Stimulated activated memory B cell treated with anti-CD40 and anti-IgM and Interleukin-4, amounts not matched to agents 10 μg/mL and 1 μg/mL and 100 μg/mL, for 72 hours (primary cell): ENCODE measurements at regions not wholly inside any gene's neighbourhood (a gene's known extent, or its start where the extent isn't known, plus 50 kb on each side); places are given as distances from the start of the nearest gene placed in this dataset.

Experiments
- ATAC-seq: fragments of 150-1000 bp; cut with Tn5 transposase; 2 replicates; pipeline ENCODE4 v1.10.0; 2021
- H3K27ac Mint-ChIP-seq: one replicate; pipeline ENCODE4 v1.8.0; 2022; ENCODE audit warnings: mild to moderate bottlenecking, mixed read lengths
- H3K27me3 Mint-ChIP-seq: one replicate; pipeline ENCODE4 v1.8.0; 2022; ENCODE audit warnings: mixed read lengths
- H3K36me3 Mint-ChIP-seq: one replicate; pipeline ENCODE4 v1.8.0; 2022; ENCODE audit warnings: mixed read lengths
- H3K4me1 Mint-ChIP-seq: one replicate; pipeline ENCODE4 v1.8.0; 2022; ENCODE audit warnings: mixed read lengths
- H3K4me3 Mint-ChIP-seq: one replicate; pipeline ENCODE4 v1.8.0; 2022; ENCODE audit warnings: mild to moderate bottlenecking, moderate library complexity, mixed read lengths
- H3K9me3 Mint-ChIP-seq: one replicate; pipeline ENCODE4 v1.8.0; 2022; ENCODE audit warnings: mixed read lengths

DNA sequence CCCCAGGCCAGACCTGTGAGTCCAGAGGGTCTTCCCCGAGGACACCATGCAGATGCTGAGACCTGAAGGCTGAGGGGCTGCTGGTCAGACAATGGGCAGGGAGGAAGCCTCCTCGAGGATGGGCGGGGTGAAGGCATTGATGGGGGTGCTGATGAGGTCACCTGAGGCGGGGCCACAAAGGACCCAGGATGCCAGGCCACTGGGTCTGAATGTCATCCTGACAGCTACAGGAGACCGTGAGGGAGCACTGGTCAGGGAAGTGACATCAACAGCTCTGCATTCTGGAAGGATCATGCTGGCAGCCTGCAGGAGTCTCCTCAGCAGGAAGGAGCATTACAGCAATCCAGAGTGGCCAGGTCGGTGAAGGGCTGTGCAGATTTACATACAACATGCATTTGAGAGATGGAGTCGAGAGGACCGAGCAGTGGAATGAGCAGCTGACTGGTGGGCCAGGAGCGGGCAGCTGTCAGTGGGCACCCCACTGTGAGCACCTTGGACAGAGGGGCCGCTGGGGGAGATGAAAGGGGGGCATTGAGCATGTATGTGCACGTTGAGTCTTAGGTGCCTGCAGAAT, 77.7 kb upstream of the ADAMTS2 start:
- H3K27ac Mint-ChIP-seq = no peak overlapping the region
- no peak overlapping the region for H3K4me3 Mint-ChIP-seq
- peaks cover 15% of the 10 kb centered on the region for H3K27me3 Mint-ChIP-seq
- H3K9me3 Mint-ChIP-seq = peaks cover 5% of the 10 kb centered on the region
- no peak for ATAC-seq
- H3K36me3 Mint-ChIP-seq = no peaks in the 10 kb centered on the region
- H3K4me1 Mint-ChIP-seq = no peaks in the 10 kb centered on the region

DNA sequence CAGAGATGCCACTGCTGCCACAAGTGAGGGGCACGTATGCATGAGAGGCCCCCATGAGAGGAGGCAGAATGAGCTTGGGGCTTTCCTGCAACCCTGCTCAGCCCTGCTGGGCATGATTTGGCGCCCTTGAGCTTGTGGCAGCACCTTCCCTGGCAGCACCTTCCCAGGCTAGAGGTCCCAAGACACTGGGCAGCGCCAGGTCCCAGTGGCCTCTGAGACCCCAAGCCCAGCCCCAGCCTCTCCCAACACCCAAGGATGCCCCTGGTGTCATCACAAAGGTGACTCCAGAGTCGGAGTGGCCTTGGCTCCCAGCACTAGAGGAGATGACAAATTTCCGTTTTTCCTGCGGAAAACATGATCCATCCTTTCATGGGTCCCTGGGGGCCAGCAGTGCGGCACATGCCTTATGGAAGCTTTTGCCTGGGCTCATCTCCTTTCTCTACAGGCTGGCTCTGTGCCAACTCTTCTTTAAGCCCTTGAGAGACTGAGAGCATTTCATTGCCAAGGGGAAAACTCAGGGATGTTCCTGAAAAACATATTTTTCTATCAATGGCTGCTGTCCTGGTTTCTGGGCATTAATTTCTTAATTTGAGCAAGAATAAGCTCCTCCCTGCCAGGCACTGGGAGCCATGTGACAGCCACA, 77.1 kb upstream of the ADAMTS2 start:
- no peak overlapping the region for H3K4me3 Mint-ChIP-seq
- no peaks in the 10 kb centered on the region for H3K36me3 Mint-ChIP-seq
- peaks cover 5% of the 10 kb centered on the region for H3K9me3 Mint-ChIP-seq
- no peak for ATAC-seq
- H3K27me3 Mint-ChIP-seq = peaks cover 21% of the 10 kb centered on the region
- H3K4me1 Mint-ChIP-seq = no peaks in the 10 kb centered on the region
- H3K27ac Mint-ChIP-seq = no peak overlapping the region

DNA sequence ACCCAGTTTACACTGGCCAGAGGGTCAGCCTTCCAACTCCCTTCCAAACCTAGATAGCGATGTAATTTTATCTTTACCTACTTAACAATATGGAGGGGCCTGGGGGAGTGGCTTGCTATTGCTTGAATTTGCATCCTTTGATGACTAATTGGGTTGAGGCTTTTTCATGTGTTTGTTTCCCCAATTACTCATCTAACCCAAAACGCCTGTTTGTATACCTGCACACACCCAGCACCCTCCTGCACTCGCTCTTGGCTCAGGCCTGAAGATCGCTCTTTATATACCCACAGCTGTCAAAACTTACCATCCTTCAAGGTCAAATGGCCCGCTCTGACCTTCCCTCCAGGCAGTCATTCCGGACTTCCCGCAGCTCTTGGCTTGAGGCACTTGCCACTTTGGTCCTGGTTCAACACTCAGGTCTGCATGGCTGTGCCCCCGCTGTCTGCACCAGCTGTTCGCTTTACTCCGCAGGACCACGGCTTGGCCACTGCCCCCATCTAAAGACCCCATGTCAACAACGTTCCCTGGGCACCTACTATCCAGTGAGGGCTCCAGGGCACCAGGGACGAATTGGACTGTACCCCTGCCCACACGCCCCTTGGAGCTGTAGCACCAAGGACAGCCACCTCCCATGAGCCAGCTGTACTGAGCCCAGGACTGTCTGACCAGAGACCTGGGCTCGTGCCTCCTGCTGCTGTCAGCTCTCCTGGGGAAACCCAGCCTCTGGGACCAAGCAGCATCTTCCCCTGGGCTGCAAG, 76.1 kb upstream of the ADAMTS2 start:
- no peak overlapping the region for H3K4me3 Mint-ChIP-seq
- no peak overlapping the region for H3K27ac Mint-ChIP-seq
- no peak for ATAC-seq
- no peaks in the 10 kb centered on the region for H3K4me1 Mint-ChIP-seq
- peaks cover 5% of the 10 kb centered on the region for H3K9me3 Mint-ChIP-seq
- H3K27me3 Mint-ChIP-seq = peaks cover 31% of the 10 kb centered on the region
- H3K36me3 Mint-ChIP-seq = no peaks in the 10 kb centered on the region

DNA sequence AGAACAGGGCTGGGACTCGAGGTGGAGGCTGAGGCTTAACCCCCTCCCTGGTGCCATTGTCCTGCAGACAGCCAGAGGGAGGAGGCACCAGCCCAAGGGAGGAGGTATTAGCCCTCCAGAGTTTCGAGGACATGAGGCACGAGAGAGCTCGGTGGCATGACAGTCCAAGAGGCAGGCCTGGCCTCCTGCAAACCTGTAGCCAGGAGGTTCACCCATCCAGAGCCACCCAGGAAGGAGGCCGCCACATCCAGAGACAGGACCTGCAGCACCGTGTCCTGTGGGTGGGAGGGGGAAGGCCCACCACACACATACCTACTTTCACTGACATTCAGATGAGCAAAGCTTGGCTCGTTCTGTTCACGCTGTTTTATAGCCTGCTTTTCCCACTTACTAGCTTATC, 75.2 kb upstream of the ADAMTS2 start:
- Mint-ChIP-seq H3K9me3 (peaks cover 5% of the 10 kb centered on the region), H3K27me3 (peaks cover 38% of the 10 kb centered on the region), H3K27ac (no peak overlapping the region), H3K4me3 (no peak overlapping the region), H3K4me1 (no peaks in the 10 kb centered on the region), H3K36me3 (no peaks in the 10 kb centered on the region)
- ATAC-seq = no peak

DNA sequence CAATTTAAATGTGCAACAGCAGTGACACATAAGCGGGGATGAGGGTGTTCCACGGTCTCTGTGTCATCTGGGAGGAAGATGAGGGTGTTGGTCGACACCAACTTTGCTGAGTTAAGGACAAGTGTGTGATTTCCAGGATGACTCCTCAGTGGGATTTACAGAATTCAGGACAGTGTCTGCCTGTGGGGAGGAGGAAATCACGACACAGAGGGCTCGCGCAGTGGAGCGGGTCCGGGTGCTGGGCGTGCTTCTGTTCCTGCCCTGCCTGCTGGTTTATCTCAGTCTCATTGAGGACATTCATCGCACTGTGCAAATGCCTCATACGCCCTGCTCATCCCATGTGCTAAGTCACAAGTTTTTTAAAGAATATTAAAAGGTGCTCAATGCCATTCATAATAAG, 73.7 kb upstream of the ADAMTS2 start:
- H3K4me3 Mint-ChIP-seq = no peak overlapping the region
- H3K36me3 Mint-ChIP-seq = no peaks in the 10 kb centered on the region
- H3K27ac Mint-ChIP-seq = no peak overlapping the region
- no peaks in the 10 kb centered on the region for H3K4me1 Mint-ChIP-seq
- no peaks in the 10 kb centered on the region for H3K9me3 Mint-ChIP-seq
- no peak for ATAC-seq
- H3K27me3 Mint-ChIP-seq = peaks cover 38% of the 10 kb centered on the region

DNA sequence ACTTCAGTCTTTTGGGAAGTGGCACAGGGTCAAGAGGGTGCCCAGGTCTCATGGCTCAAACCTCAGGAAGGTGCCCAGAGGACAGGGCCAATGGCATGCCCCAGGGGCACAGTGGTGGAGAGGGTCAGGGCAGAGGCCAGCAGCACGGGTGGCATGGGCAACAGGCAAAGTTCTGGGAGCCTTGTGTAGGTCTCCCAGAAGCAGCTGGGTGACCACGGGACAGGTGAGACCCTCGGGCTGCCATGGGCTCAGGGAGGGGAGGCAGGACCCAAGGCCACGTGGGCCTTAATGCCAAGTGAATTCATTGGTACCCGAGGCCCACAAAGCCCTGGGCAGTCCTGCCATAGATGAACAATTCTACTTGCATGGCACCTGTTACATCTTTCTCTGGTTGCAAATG, 72.4 kb upstream of the ADAMTS2 start:
- peaks cover 38% of the 10 kb centered on the region for H3K27me3 Mint-ChIP-seq
- H3K27ac Mint-ChIP-seq = no peak overlapping the region
- no peak for ATAC-seq
- no peaks in the 10 kb centered on the region for H3K36me3 Mint-ChIP-seq
- H3K4me1 Mint-ChIP-seq = no peaks in the 10 kb centered on the region
- H3K4me3 Mint-ChIP-seq = no peak overlapping the region
- no peaks in the 10 kb centered on the region for H3K9me3 Mint-ChIP-seq

DNA sequence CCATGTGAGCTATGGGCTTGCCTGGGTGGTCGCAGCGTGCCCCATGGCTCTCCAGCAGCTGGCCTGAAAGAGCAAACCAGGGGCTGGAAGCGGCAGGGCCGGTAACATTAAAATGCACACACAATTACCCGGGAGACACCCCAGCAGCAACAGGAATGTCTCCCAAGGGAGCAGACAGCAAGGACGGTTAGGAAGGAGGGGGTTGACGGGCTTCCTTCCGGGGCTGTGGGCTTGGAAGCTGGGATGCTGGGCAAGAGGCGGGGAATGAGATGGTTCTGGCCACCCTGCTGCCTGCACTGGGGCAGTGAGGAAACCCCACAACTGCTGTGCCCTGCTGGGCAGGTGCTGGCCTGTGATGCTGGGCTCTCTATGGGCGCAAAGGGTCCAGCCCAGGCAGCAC, 71.8 kb upstream of the ADAMTS2 start:
- Mint-ChIP-seq H3K4me3 (no peak overlapping the region), H3K9me3 (no peaks in the 10 kb centered on the region), H3K27me3 (peaks cover 33% of the 10 kb centered on the region), H3K36me3 (no peaks in the 10 kb centered on the region), H3K27ac (no peak overlapping the region), H3K4me1 (no peaks in the 10 kb centered on the region)
- no peak for ATAC-seq

DNA sequence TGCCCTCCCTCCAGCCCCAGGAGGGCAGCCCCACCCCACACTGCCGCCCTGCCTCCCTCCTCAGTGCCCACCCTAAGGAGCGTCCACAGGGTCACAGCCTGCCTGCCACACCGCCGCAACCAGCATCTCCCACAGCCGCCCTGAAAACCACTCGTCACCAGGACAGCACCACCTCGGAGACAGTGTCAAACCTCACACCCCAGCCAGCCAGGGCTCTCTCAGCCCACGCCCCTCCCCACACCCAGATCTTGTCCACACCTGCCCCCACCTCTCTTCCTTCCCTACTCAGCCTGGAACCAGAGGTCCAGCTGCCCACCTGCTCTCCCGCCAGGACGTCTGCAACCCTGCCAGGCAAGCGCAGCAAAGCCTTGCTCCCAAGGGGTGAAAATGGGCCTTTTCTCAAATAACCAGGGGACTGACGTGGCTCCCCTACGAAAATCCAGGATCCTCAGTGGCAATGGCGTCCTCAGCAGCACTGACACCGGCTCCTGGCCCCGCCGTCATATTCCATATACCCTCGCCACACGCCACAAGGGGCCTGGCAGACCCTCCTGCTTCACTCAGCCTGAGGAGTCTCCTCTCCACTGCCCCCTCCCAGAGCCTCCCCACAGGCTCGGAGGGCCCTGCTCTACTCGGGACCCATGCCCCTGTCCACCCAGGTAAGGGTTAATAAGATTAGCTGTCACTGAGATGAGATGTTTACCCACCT, 71.0 kb upstream of the ADAMTS2 start:
- no peak for ATAC-seq
- no peaks in the 10 kb centered on the region for H3K36me3 Mint-ChIP-seq
- H3K9me3 Mint-ChIP-seq = no peaks in the 10 kb centered on the region
- H3K4me1 Mint-ChIP-seq = no peaks in the 10 kb centered on the region
- H3K27ac Mint-ChIP-seq = no peak overlapping the region
- H3K4me3 Mint-ChIP-seq = no peak overlapping the region
- peaks cover 26% of the 10 kb centered on the region for H3K27me3 Mint-ChIP-seq

DNA sequence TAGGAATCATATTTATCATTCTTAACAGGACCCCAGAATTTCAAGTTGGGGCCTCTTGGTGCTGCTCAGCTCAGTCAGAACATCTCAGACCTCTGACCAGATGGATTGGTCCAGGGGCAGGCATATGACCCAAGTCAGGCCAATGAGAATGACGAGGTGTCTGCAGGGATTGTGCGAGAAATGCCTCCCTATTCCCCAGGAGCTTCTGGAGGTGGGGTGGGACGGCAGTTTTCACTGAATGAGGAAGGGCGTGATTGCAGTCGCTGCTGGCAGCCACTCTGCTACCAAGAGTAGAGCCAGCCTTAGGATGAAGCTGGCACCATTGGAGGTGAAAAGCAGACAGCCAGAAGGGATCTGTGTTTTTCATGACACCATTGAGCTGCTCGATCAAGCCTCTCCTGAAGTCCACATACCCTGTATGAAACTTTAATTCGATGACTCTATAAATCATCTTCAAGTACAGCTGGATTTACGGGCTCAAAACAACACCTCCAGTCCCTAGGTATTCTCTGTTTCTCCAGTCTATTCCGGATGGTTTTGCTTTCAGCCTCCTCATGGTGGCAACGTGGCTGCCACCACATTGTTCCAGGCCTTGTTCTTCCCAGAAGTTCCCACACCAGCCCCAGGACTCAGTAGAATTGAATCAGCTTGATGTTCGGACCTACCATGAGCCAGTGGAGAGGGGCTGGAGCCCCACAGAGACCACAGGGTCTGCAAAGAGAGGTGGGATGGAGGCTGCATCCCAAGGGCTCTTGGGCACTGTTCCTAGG, 70.2 kb upstream of the ADAMTS2 start:
- H3K9me3 Mint-ChIP-seq = no peaks in the 10 kb centered on the region
- H3K4me3 Mint-ChIP-seq = no peak overlapping the region
- no peak for ATAC-seq
- no peaks in the 10 kb centered on the region for H3K4me1 Mint-ChIP-seq
- H3K27me3 Mint-ChIP-seq = peaks cover 23% of the 10 kb centered on the region
- H3K27ac Mint-ChIP-seq = no peak overlapping the region
- H3K36me3 Mint-ChIP-seq = no peaks in the 10 kb centered on the region

DNA sequence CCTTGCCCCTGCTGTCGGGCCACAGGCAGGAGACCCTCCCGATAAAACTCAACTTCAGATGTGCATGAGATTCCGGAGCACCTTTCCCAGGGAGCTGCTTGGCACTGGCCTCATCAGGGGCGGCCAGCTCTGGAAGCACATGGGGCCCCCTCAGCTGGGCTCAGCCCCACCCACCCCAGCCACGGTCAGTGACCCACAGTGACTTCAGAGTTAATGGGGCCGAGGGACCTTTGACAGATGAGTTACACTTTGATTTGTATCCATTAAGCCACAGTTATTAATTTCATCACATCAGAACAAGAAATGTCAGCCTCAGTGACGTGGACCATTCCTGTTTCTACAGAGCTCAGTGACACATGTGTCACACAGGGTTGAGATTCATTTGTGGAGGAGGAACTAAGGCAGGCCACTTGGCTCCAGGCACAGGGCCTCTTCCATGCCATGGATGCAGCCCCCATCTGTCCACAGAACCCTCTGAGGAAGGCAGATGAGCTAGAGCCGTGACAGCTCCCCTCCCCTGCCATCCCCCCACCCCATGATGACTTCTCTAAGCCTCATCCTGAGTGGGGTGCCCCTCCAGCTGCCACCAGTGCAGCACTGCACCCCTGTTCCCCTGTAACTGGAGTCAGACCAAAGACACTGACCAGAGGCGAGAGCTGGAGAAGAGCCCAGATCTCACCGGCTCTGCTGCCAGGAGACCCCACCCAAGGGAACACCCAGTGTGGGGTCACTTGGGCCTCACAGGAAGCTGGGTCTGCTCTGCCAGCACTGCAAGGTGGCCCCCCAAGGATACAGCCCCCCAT, 69.4 kb upstream of the ADAMTS2 start:
- Mint-ChIP-seq H3K4me1 (no peaks in the 10 kb centered on the region), H3K27ac (no peak overlapping the region), H3K27me3 (peaks cover 29% of the 10 kb centered on the region), H3K9me3 (peaks cover 2% of the 10 kb centered on the region), H3K4me3 (no peak overlapping the region), H3K36me3 (no peaks in the 10 kb centered on the region)
- ATAC-seq = no peak

DNA sequence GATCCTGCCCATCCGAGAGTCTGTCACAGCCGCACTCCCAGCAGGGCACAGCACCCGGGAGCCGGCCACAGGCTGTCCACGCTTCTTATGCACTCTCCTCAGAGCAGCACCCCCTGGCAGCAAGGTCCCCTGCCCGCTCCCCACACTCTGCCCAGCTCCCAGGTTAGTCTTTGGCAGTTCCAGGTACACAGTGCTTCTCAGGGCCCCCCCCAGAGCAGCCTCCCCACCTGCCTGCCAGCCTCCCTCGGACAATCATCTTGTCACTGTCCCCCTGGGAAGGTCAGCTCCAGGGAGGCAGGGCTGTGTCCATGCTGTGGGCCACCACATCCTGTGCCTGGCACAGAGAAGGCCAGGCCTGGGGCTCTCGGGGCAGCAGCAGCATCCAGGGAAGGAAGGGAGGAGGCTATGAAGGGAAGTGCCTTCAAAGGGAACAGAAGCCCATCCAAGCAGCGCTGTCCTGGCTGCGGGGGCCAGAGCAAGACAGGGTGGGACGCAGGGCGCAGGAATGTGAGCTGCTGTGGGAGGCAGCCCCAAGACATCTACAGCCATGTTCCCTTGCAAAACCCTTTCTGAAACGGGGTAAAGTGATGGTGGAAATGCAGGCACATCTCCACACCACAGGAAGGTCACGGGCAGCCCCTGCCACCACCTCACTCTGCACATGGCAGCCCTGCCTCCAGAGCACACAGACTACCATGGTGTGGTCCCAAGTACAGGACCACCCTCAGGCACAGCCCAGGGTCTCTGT, 68.6 kb upstream of the ADAMTS2 start:
- Mint-ChIP-seq H3K27ac (no peak overlapping the region), H3K9me3 (peaks cover 2% of the 10 kb centered on the region), H3K27me3 (peaks cover 30% of the 10 kb centered on the region), H3K36me3 (no peaks in the 10 kb centered on the region), H3K4me3 (no peak overlapping the region), H3K4me1 (no peaks in the 10 kb centered on the region)
- ATAC-seq = no peak

DNA sequence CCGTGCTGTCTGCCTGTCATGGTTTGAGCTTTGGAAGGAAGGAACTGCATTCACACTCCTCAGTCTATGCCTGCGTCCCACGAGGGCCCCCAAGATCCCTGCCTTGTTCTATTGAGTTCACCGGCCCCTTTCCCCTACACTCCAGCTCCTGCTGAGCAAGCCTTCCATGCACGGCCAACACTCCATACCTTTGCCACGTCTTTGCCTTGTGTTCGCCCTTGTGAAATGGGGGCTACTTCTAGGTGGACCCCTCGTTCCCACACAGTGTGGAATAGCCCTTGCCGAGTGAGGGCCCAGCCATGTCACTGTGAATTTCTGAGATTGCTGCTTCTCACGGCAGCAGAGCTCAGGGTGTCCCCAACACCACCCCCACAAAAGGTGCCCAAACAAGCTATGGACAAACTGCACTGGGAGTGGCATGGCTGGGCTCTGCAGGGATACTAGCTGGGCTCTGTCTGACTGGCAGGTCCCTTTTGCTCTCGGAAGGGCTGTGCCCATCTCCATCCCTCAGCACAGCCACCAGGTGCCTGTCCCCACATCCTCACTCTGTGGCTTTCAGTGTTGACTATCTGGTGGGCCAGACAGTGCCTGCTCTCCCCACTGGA, 67.9 kb upstream of the ADAMTS2 start:
- Mint-ChIP-seq H3K27me3 (peaks cover 30% of the 10 kb centered on the region), H3K4me1 (no peaks in the 10 kb centered on the region), H3K27ac (no peak overlapping the region), H3K4me3 (no peak overlapping the region), H3K9me3 (peaks cover 2% of the 10 kb centered on the region), H3K36me3 (no peaks in the 10 kb centered on the region)
- no peak for ATAC-seq

DNA sequence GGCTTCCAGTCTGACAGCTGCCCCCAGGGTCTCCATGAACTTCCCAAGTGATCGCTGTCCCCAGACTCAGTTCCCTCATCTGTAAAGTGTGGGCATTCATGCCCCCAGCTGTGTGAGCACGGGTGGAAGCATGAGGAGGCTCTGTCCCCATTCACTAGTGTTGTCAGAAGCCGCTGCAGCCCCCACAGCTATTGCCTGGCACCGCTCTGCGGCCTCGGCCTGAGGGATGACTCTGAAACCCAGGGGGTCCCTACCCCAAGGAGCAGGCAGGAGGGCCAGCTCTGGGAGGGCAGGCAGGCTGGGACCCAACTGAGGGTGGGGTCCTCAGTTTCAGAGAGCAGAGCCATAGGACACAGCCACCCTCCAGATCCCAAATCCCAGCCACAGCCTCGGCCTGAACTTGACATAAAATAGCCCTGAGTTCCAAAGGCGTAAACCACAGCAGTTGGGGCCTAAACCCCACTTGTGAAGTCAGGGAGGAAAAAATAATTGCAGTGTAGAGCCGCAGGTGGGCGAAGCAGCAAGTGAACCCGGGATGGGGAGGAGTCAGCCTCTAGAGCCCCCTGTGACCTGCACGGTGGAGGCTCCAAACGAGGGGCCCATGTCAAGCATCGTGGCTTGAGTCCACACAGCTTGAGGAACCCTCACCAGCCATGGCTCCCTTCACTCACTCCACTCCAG, 66.0 kb upstream of the ADAMTS2 start:
- Mint-ChIP-seq H3K27me3 (peaks cover 14% of the 10 kb centered on the region), H3K27ac (no peak overlapping the region), H3K4me3 (no peak overlapping the region), H3K4me1 (no peaks in the 10 kb centered on the region), H3K9me3 (peaks cover 2% of the 10 kb centered on the region), H3K36me3 (no peaks in the 10 kb centered on the region)
- ATAC-seq = no peak
